ENCODE measurements at regions not wholly inside any gene's neighbourhood (a gene's known extent, or its start where the extent isn't known, plus 50 kb on each side); places are given as distances from the start of the nearest gene placed in this dataset.
"Not testable (repeated sequence)": the region's sequence is repeated elsewhere in the genome, so short reads cannot be mapped to it uniquely, and the experiment has no call there.

DNA sequence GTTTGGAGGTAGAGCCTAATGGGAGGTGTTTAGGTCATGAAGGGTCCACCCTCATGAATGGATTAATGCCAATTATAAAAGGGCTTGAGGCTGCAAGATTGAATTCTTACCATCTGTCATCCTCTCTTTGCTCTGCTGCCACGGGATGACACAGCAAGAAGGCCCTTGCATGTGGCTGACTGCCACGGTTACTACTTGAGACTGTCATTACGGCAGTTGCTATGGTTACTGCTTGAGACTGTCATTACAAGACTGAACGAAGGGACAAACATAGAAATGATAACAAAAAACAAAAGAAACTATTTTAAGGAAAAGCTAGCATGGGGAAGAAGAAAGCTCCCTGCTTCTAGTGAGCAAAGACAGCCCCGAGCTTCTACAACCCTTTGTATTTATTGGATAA, 715.0 kb downstream of the TFAP2A start:
- no peak overlapping the region for H3K4me3 ChIP-seq
- H3K27ac ChIP-seq = no peak overlapping the region
- H3K4me1 ChIP-seq = no peaks in the 10 kb centered on the region
- no peak for TF ChIP-seq CTCF (IDR thresholded peaks at IDR 0.05)
- intact Hi-C loops (cut with DNase I) = no loop called here
- H3K36me3 ChIP-seq = no peaks in the 10 kb centered on the region
- DNase-seq (no peak), ATAC-seq (no peak)
- H3K9me3 ChIP-seq = no peaks in the 10 kb centered on the region
- no peaks in the 10 kb centered on the region for H3K27me3 ChIP-seq

GRCh38 chr6:9697263-9697931, 717.5 kb downstream of the TFAP2A start:
- H3K27me3 ChIP-seq = no peaks in the 10 kb centered on the region
- ATAC-seq (no peak), DNase-seq (no peak)
- TF ChIP-seq CTCF (IDR thresholded peaks at IDR 0.05) = no peak
- H3K9me3 ChIP-seq = no peaks in the 10 kb centered on the region
- no peaks in the 10 kb centered on the region for H3K4me1 ChIP-seq
- no peak overlapping the region for H3K27ac ChIP-seq
- H3K4me3 ChIP-seq = no peak overlapping the region
- intact Hi-C loops (cut with DNase I) = no loop called here
- no peaks in the 10 kb centered on the region for H3K36me3 ChIP-seq

GRCh38 chr6:9690388-9690787, 724.5 kb downstream of the TFAP2A start:
- DNase-seq (no peak), ATAC-seq (no peak)
- TF ChIP-seq CTCF (IDR thresholded peaks at IDR 0.05) = no peak
- no peaks in the 10 kb centered on the region for H3K27me3 ChIP-seq
- H3K27ac ChIP-seq = no peak overlapping the region
- no peak overlapping the region for H3K4me3 ChIP-seq
- H3K4me1 ChIP-seq = no peaks in the 10 kb centered on the region
- intact Hi-C loops (cut with DNase I) = no loop called here
- no peaks in the 10 kb centered on the region for H3K36me3 ChIP-seq
- no peaks in the 10 kb centered on the region for H3K9me3 ChIP-seq

- not testable (repeated sequence) for ATAC-seq
Measured at GRCh38 chr6:9680727-9681126, 734.1 kb downstream of the TFAP2A start.

DNA sequence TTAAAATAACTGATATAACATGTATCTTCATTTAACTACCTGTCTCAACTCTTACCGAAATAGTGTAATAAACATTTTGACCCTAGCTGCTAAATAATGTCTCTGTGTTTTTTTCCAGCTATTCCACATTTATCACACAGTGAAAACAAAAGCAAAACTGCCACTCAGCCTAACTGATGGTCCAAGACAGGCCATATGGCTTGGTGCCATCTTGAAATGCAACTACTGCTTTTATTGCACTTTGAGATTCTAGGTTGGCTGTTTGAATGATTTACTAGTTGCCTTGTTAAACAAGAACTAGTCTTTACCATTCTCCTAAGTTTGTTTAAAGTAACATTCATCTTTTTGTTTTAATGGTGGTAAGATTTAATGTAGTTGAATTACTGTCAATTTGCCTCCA, 739.8 kb downstream of the TFAP2A start:
- Histone ChIP-seq H3K9me3 (no peaks in the 10 kb centered on the region), H3K4me3 (no peak overlapping the region), H3K4me1 (no peaks in the 10 kb centered on the region), H3K36me3 (no peaks in the 10 kb centered on the region), H3K27me3 (no peaks in the 10 kb centered on the region), H3K27ac (no peak overlapping the region)
- no peak for ATAC-seq
- no peak for DNase-seq
- intact Hi-C loops (cut with DNase I) = no loop called here
- no peak for TF ChIP-seq CTCF (IDR thresholded peaks at IDR 0.05)

More at GRCh38 chr6:9680727-9681126, 734.1 kb downstream of the TFAP2A start:
- DNase-seq; H3K4me3 ChIP-seq; H3K4me1 ChIP-seq; H3K27ac ChIP-seq; H3K36me3 ChIP-seq; intact Hi-C loops (cut with DNase I); H3K9me3 ChIP-seq; H3K27me3 ChIP-seq: not testable (repeated sequence)

DNA sequence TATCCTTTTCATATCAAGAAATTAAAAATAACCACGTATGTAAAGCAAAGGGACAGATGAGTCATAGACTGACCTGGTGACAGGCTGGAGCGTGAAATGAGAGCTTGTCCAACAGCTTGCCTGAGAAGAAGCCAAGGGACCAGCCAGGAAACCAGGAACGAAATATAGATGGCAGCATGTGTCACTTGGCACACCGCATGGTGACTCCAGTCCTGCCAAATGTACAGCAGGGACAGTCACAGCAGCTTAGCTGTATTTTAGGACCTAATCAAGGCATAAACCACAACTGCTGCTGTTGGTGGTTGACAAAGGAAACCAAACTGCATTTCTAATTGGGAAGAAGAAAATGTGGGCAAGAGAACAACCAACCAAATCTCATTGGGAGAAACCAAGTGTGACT, 755.0 kb downstream of the TFAP2A start:
- no peaks in the 10 kb centered on the region for H3K4me1 ChIP-seq
- TF ChIP-seq CTCF (IDR thresholded peaks at IDR 0.05) = no peak
- no peak overlapping the region for H3K27ac ChIP-seq
- H3K27me3 ChIP-seq = no peaks in the 10 kb centered on the region
- H3K9me3 ChIP-seq = no peaks in the 10 kb centered on the region
- intact Hi-C loops (cut with DNase I) = no loop called here
- no peak overlapping the region for H3K4me3 ChIP-seq
- H3K36me3 ChIP-seq = no peaks in the 10 kb centered on the region
- DNase-seq (no peak), ATAC-seq (no peak)

All from upper lobe of right lung (tissue), 1 donor.